HG02870 (cell line): ENCODE measurements at regions not wholly inside any gene's neighbourhood (a gene's known extent, or its start where the extent isn't known, plus 50 kb on each side); places are given as distances from the start of the nearest gene placed in this dataset.
"Not testable (repeated sequence)": the region's sequence is repeated elsewhere in the genome, so short reads cannot be mapped to it uniquely, and the experiment has no call there.

ENCODE experiments used
- ATAC-seq: cut with Tn5 transposase; IDR thresholded peaks from one replicate; pipeline ENCODE4 v1.9.1; 2021; ENCODE audit warnings: mild to moderate bottlenecking, moderate library complexity; ENCODE audit not compliant: unreplicated experiment

DNA sequence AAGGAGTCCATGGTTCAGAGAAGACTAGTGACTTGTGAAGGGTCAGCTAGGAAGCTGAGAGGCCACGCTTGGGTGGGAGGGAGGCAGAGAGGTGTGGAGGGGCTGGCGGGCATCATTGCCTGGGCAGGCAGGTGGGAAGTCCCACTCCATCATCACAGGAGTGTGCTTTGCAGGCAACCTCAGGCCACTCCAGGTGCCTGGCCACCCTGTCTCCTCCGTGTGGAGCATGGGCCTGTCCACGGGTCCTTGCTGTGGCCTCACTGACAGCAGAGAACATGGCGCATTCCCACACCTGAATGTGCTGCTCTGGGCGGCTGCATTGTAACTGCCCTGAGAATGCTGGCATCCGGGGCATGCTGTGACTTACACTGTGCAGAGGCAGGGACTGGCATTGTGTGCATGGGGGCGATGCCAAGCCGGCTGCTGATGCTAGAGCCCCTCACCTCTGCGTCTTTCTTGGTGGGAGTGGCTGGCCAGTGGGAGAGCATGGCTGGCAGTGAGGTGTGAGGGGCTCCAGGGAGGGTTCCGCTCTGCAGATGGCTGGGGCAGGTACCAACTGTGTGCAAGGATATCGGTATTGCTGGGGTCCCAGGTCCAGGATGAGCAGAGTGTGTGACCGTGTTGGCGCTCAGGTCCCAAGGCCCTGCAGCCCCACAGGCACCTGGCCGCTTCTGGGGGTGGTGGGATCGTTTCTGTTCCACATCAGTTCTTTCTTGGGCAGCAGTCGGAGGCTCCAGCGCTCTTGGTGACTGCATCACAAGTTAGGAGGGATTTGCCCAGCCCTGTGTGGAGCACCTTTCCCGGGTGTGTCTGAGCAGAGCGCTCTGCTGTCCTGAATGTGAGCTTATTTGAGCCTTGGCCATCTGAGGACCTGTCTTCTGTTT, 94.8 kb downstream of the NPIPB11 start:
- ATAC-seq: no peak

DNA sequence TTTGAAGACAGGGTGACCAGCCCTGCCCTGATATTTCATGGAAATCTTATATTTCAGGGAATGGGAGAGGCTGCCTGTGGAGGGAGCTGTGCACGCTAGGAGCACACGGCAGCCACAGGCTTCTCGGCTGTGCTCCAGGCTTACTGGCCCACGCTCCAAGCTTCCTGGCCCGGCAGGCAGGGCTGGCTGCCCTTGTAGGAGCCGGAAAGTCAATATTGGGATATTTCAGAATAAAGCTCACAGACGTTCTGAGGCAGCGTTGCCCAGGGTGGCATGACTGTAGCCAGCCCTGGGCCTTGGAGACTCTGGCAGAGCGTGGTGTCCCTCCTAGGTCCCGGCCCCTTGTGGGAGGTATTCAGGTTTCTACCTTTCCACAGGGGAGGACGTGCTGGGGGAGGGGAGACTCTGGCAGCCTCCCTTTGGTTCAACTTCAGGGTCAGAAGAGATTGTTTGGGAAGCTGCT, 95.6 kb downstream of the NPIPB11 start:
- ATAC-seq: no peak

DNA sequence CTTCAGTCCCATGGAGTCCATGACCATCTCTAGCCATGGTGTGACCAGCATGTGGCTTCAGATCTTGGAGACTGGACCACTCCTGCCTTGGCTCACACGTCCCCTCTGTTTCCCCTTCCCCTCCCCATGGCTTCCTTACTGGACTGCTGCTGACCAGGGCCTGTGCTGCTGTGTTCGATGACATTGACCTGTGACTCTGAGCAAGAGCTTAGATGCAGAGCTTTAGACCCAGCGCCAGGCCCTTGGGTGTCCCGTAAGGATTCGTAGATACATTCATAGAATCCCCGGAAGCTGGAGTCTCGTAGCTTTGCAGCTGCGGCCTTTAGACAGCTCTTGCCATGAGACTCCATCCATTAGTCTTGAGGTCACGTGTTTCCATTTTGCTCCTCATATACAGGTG, 96.3 kb downstream of the NPIPB11 start:
- not testable (repeated sequence) for ATAC-seq

DNA sequence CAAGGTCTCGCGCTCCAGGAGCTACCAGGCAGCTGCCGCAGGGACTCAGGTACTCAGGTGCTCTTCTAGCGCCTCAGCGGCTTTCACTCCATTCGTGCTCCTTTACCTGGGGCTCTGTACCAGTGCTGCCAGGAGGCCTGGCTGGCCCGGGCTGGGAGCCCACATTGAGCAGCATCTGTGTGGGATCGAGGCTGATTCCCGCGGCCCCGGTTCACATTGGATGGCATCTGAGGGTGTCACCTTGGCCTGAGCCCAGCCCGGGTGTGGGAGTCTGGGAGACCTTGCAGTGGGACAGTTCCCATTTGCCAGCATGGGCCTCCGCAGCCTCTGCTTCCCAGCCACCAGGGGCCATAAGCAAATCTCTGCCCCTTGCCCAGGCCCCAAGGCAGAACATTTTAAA, 96.9 kb downstream of the NPIPB11 start:
- not testable (repeated sequence) for ATAC-seq

GRCh38 chr16:29308644-29309546, 97.6 kb downstream of the NPIPB11 start:
- ATAC-seq: no peak

GRCh38 chr16:29307598-29308507, 98.7 kb downstream of the NPIPB11 start:
- no peak for ATAC-seq

DNA sequence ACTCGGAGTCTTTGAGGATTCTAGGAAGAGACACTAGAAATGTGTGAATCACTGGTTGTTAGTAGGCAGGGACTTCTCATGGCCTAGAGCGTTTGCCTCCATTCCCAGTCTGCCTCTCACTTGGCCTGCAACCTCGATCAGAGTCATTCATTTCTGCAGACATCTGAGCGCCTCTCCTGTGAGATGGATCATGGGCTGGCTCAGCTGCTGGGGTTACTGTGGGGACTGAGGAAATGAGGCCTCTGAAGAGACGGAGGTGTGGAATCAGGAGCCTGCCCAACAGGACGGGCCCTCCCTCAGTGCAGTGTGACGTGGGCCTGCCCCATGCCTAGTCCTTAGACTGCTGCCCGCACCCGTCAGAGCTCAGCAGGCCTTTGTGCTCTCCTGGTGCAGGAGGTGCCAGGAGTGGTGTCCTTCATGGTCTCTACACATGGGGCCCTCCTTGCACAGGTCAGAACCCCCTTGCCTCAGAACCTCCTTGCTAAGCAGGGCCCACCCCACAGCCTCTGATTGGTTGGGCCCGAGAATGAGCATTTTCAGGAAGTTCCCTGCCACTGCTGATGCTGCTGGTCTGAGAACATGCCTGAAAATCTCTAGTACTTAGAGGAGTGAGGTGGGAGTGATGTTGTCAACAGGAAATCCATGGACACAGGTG, 99.4 kb downstream of the NPIPB11 start:
- no peak for ATAC-seq

GRCh38 chr16:29306201-29306600, 100.3 kb downstream of the NPIPB11 start:
- ATAC-seq: no peak

DNA sequence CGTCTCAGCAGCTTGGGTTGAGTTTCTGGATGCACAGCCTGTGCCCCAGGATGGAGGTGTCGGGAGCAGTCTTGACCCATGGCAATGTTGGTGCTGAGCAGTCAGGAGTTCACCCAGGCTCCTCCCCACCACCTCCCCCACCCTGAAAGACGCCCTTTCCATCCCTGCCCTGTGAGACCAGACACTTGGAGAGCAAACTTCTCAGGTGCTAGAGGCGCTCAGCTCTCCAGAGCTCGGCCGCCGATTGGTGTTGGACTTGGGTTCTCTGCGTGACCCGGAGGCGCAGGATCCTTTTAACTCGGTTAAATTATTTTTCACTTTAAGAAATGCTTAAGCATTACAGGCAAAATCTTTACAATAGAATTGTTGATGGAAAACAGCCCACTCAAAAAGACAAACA, 101.5 kb downstream of the NPIPB11 start:
- ATAC-seq: not testable (repeated sequence)

GRCh38 chr16:29304251-29304650, 102.3 kb downstream of the NPIPB11 start:
- ATAC-seq: no peak

DNA sequence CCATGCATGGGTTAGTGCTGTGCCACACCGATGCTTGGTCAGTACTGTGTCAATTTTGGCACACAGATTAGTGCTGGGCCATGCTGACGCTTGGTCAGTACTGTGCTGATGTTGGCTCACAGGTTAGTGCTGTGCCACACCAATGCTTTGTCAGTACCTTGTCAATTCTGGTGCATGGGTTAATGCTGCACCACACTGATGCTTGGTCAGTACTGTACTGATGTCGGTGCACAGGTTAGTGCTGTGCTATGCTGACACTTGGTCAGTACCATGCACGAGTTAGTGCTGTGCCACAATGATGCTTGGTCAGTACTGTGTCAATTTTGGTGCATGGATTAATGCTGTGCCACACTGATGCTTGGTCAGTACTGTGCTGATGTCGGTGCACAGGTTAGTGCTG, 103.0 kb downstream of the NPIPB11 start:
- no peak for ATAC-seq

DNA sequence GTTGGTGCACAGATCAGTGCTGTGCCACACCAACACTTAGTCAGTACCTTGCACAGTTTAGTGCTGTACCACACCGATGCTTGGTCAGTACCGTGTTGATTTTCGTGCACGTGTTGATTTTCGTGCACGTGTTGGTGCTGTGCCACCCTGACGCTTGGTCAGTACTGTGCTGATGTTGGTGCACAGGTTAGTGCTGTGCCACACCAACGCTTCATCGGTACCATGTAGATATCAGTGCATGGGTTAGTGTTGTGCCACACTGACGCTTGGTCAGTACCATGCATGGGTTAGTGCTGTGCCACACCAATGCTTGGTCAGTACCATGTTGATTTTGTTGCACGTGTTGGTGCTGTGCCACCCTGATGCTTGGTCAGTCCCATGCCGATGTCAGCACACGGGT, 103.5 kb downstream of the NPIPB11 start:
- no peak for ATAC-seq

GRCh38 chr16:29302433-29302832, 104.1 kb downstream of the NPIPB11 start:
- ATAC-seq: not testable (repeated sequence)

DNA sequence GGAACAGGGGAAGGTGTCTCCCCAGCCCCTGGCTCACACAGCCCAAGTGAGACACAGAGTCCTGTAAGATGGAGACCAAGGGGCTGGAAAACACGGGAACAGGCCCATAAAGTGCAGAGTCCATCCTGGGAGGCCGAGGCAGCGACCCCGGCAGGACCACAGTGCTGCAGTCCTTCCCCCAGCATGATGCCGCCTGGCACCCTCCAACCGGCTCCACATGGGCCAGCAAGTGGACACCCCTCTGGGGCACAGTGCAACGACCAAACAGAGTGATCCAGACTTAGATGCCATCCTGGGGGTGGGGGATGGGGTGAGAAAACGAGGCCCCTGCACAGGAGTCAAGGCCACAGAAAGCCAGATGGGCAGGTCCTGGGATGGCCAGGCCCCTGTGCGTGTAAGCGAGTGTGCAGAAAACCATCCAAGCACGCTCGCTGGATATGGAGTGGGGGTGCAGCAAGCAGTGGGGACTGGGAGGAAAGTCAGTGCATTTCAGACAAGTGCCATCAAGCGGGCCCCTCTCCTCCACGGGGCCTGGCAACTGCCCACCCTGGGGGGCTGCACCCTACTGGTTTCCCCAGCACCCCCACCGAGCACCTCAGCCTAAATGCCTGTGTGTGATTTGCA, 104.7 kb downstream of the NPIPB11 start:
- ATAC-seq: not testable (repeated sequence)

DNA sequence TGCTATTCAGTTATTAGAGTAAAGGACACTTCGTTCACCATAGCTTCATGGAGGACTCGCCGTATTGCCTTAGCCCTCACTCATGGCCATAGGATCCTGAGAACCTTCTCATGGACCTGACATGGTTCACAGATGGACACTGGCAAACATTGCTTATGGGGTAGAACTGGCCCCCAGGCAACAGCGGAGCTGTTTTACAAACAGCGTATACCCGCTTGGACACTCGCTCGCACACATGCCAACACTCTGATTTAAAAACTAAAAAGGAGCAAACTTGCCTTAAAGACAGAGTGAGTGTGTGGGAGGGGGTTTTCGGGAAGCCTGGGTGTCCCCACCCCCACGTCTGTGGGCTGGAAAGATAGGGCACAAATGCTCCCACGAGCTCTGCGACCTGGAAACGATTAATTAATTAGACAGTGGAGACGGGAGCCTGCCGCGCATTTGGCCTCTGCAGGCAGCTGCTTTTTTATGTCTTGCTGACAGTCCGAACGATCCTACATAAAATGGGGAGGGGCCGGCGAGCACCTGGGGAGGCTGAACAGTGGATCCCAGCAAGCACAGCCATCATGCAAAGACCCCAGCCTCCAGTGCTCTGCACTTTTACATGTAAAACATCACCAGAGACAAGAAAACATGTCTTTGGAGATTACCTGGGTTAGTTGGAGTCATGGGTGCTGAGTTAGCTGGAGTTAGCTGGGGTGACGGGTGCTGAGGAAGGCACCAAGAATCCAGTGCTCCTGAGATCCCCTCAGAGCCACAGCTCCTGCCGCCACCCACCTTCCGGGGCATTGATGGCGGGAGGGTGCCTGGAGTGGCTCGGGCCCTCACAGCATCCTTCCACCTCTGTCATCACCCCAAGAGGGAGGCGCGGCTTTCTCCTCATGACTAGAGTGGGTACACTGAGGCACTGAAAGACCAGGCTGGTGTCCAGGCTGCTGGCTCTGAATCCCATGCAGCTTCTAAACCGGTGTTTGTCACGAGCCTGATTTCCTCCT, 105.7 kb downstream of the NPIPB11 start:
- ATAC-seq: not testable (repeated sequence)

- not testable (repeated sequence) for ATAC-seq
These were observed 106.5 kb downstream of the NPIPB11 start for GRCh38 chr16:29300030-29300491.

GRCh38 chr16:29298997-29299396, 107.5 kb downstream of the NPIPB11 start:
- not testable (repeated sequence) for ATAC-seq

- ATAC-seq: not testable (repeated sequence)
These were observed 108.2 kb downstream of the NPIPB11 start for GRCh38 chr16:29298307-29298706.
